GM12878 (cell line): ENCODE measurements at regions not wholly inside any gene's neighbourhood (a gene's known extent, or its start where the extent isn't known, plus 50 kb on each side); places are given as distances from the start of the nearest gene placed in this dataset.

Experiments
- CBX5 ChIP-seq: sonication (generic); IDR thresholded peaks from 2 replicates; pipeline ENCODE4 v1.6.1; 2016; ENCODE audit warnings: low read depth, moderate library complexity, mild to moderate bottlenecking, inconsistent platforms
- HCFC1 ChIP-seq: fragments of 150-350 bp; IDR thresholded peaks from 2 replicates; pipeline ENCODE4 v1.6.1; 2014; ENCODE audit warnings: low read length
- NFIC ChIP-seq: IDR thresholded peaks from 2 replicates; pipeline ENCODE4 v1.6.1; 2012; ENCODE audit warnings: low read depth, mild to moderate bottlenecking, inconsistent platforms, low read length, moderate library complexity
- SMC3 ChIP-seq: IDR thresholded peaks from 2 replicates; pipeline ENCODE4 v1.6.1; 2011; ENCODE audit warnings: low read length, improper control_type of control experiment, borderline replicate concordance
- SUPT20H ChIP-seq: IDR thresholded peaks from 2 replicates; pipeline ENCODE4 v1.6.1; 2011; ENCODE audit warnings: low read depth, mild to moderate bottlenecking, low read length, moderate library complexity, borderline replicate concordance; ENCODE audit not compliant: control insufficient read depth
- TCF7 ChIP-seq: IDR thresholded peaks from 2 replicates; pipeline ENCODE4 v1.6.1; 2014; ENCODE audit warnings: antibody characterized with exemption, borderline replicate concordance
- TF ChIP-seq, protein P1 (sequence below): IDR thresholded peaks from 2 replicates; pipeline ENCODE4 v1.6.1; 2012; ENCODE audit warnings: improper control_type of control experiment, low read depth, low read length; ENCODE audit not compliant: insufficient replicate concordance
- TF ChIP-seq, protein P2 (sequence below), 3 experiments: IDR thresholded peaks in 2 of 3; conservative IDR thresholded peaks in 1 of 3; 2 replicates each; pipeline ENCODE4 v1.5.1; 2011; ENCODE audit warnings: low read depth in 3 of 3, low read length in 3 of 3, mild to moderate bottlenecking in 3 of 3, control low read depth in 2 of 3, moderate library complexity in 2 of 3, inconsistent platforms in 1 of 3, mixed read lengths in 1 of 3; ENCODE audit not compliant: control insufficient read depth in 2 of 3, insufficient read depth in 1 of 3; ENCODE audit errors: extremely low read depth in 1 of 3
- TF ChIP-seq, protein P3 (sequence below): IDR thresholded peaks from 2 replicates; pipeline ENCODE4 v1.6.1; 2011; ENCODE audit warnings: low read depth, mild to moderate bottlenecking, low read length, moderate library complexity, borderline replicate concordance; ENCODE audit errors: extremely low read depth

DNA sequence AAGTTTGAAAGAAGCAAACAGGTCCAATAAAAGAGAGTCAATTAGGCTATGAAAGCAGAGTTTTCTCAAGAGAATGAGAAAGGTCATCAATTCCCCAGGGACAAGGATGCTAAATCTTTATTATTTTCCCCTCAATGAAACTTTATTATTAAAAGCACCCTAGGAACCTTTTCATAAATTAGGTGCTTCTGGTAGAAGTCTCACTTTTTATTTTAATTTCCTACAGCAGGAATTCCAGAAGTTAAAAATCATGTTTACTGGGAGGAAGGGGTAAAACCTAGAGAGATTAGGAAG is 223.2 kb upstream of the SOX5 start:
- TF ChIP-seq HCFC1, result no peak
- TF ChIP-seq, protein P1, sequence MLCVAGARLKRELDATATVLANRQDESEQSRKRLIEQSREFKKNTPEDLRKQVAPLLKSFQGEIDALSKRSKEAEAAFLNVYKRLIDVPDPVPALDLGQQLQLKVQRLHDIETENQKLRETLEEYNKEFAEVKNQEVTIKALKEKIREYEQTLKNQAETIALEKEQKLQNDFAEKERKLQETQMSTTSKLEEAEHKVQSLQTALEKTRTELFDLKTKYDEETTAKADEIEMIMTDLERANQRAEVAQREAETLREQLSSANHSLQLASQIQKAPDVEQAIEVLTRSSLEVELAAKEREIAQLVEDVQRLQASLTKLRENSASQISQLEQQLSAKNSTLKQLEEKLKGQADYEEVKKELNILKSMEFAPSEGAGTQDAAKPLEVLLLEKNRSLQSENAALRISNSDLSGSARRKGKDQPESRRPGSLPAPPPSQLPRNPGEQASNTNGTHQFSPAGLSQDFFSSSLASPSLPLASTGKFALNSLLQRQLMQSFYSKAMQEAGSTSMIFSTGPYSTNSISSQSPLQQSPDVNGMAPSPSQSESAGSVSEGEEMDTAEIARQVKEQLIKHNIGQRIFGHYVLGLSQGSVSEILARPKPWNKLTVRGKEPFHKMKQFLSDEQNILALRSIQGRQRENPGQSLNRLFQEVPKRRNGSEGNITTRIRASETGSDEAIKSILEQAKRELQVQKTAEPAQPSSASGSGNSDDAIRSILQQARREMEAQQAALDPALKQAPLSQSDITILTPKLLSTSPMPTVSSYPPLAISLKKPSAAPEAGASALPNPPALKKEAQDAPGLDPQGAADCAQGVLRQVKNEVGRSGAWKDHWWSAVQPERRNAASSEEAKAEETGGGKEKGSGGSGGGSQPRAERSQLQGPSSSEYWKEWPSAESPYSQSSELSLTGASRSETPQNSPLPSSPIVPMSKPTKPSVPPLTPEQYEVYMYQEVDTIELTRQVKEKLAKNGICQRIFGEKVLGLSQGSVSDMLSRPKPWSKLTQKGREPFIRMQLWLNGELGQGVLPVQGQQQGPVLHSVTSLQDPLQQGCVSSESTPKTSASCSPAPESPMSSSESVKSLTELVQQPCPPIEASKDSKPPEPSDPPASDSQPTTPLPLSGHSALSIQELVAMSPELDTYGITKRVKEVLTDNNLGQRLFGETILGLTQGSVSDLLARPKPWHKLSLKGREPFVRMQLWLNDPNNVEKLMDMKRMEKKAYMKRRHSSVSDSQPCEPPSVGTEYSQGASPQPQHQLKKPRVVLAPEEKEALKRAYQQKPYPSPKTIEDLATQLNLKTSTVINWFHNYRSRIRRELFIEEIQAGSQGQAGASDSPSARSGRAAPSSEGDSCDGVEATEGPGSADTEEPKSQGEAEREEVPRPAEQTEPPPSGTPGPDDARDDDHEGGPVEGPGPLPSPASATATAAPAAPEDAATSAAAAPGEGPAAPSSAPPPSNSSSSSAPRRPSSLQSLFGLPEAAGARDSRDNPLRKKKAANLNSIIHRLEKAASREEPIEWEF, result no peak
- TF ChIP-seq, protein P2, sequence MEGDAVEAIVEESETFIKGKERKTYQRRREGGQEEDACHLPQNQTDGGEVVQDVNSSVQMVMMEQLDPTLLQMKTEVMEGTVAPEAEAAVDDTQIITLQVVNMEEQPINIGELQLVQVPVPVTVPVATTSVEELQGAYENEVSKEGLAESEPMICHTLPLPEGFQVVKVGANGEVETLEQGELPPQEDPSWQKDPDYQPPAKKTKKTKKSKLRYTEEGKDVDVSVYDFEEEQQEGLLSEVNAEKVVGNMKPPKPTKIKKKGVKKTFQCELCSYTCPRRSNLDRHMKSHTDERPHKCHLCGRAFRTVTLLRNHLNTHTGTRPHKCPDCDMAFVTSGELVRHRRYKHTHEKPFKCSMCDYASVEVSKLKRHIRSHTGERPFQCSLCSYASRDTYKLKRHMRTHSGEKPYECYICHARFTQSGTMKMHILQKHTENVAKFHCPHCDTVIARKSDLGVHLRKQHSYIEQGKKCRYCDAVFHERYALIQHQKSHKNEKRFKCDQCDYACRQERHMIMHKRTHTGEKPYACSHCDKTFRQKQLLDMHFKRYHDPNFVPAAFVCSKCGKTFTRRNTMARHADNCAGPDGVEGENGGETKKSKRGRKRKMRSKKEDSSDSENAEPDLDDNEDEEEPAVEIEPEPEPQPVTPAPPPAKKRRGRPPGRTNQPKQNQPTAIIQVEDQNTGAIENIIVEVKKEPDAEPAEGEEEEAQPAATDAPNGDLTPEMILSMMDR (IDR thresholded peaks at IDR 0.05 in 2 of 3, conservative IDR thresholded peaks at IDR 0.05 in 1 of 3; ENCODE audit: control insufficient read depth in 2 of 3, extremely low read depth in 1 of 3, insufficient read depth in 1 of 3, low read depth in 3 of 3, low read length in 3 of 3), result no peak
- TF ChIP-seq CBX5, result no peak
- TF ChIP-seq, protein P3, sequence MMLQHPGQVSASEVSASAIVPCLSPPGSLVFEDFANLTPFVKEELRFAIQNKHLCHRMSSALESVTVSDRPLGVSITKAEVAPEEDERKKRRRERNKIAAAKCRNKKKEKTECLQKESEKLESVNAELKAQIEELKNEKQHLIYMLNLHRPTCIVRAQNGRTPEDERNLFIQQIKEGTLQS, result no peak
- no peak for TF ChIP-seq SMC3
- no peak for TF ChIP-seq SUPT20H
- no peak for TF ChIP-seq NFIC
- no peak for TF ChIP-seq TCF7
